Naive thymus-derived CD8-positive, alpha-beta T cell (primary cell): ENCODE measurements at regions not wholly inside any gene's neighbourhood (a gene's known extent, or its start where the extent isn't known, plus 50 kb on each side); places are given as distances from the start of the nearest gene placed in this dataset.

ENCODE experiments used
- ATAC-seq, 2 donors: fragments of 150-1000 bp; cut with Tn5 transposase in 1 of 2; sonication (Bioruptor Pico), chemical (Tn5 transposase) in 1 of 2; 1 replicate in 1 of 2; 2 replicates in 1 of 2; pipeline ENCODE4 v1.10.0; 2021; ENCODE audit warnings: mild to moderate bottlenecking in 2 of 2, moderate library complexity in 2 of 2
- POLR2A ChIA-PET: fragments of 350-600 bp; sonication (Branson Sonifier 250); formaldehyde crosslinking; loops from one replicate; lab custom pipeline; 2021; ENCODE audit warnings: antibody characterized with exemption; lab: Charles Lee
- DNase-seq, 10 donors: peaks; one replicate each; pipeline versions ENCODE4 v3.0.0 to v3.0.0-alpha.2; 2020 to 2022
- H3K27ac Mint-ChIP-seq, 10 donors: one replicate each; pipeline ENCODE4 v1.8.0; 2020 to 2022; ENCODE audit warnings: mild to moderate bottlenecking in 10 of 10, mixed read lengths in 10 of 10, moderate library complexity in 4 of 10, inconsistent platforms in 1 of 10
- H3K27me3 Mint-ChIP-seq, 5 donors: one replicate each; pipeline ENCODE4 v1.8.0; 2021 to 2022; ENCODE audit warnings: mixed read lengths in 5 of 5
- H3K36me3 Mint-ChIP-seq, 3 donors: one replicate each; pipeline ENCODE4 v1.8.0; 2020 to 2022; ENCODE audit warnings: mixed read lengths in 3 of 3, mild to moderate bottlenecking in 2 of 3, inconsistent platforms in 1 of 3
- H3K4me1 Mint-ChIP-seq, 4 donors: one replicate each; pipeline ENCODE4 v1.8.0; 2021 to 2022; ENCODE audit warnings: mixed read lengths in 4 of 4
- H3K4me3 Mint-ChIP-seq, 10 donors: one replicate each; pipeline ENCODE4 v1.8.0; 2020 to 2022; ENCODE audit warnings: mild to moderate bottlenecking in 10 of 10, mixed read lengths in 10 of 10, moderate library complexity in 6 of 10, inconsistent platforms in 1 of 10
- H3K9me3 Mint-ChIP-seq, 9 donors: one replicate each; pipeline ENCODE4 v1.8.0; 2020 to 2022; ENCODE audit warnings: mixed read lengths in 9 of 9, mild to moderate bottlenecking in 3 of 9, inconsistent platforms in 1 of 9, moderate library complexity in 1 of 9

GRCh38 chr10:36126076-36126475 is 484.0 kb upstream of the FZD8 start:
- DNase-seq = no peak
- peaks cover 0 to 25% (median 6%) of the 10 kb centered on the region in 9 donors for H3K9me3 Mint-ChIP-seq
- no peak overlapping the region for H3K4me3 Mint-ChIP-seq
- ATAC-seq = no peak
- H3K4me1 Mint-ChIP-seq = no peaks in the 10 kb centered on the region
- H3K27me3 Mint-ChIP-seq = peaks cover 0 to 1% (median 0%) of the 10 kb centered on the region in 5 donors
- no peaks in the 10 kb centered on the region for H3K36me3 Mint-ChIP-seq
- H3K27ac Mint-ChIP-seq = no peak overlapping the region
- POLR2A ChIA-PET = no interaction called here

GRCh38 chr10:36119455-36119854 is 477.4 kb upstream of the FZD8 start:
- no peak for DNase-seq
- POLR2A ChIA-PET = no interaction called here
- no peaks in the 10 kb centered on the region for H3K27me3 Mint-ChIP-seq
- ATAC-seq = no peak
- peaks cover 0 to 34% (median 6%) of the 10 kb centered on the region in 9 donors for H3K9me3 Mint-ChIP-seq
- H3K4me3 Mint-ChIP-seq = no peak overlapping the region
- no peaks in the 10 kb centered on the region for H3K36me3 Mint-ChIP-seq
- H3K27ac Mint-ChIP-seq = no peak overlapping the region
- no peaks in the 10 kb centered on the region for H3K4me1 Mint-ChIP-seq

GRCh38 chr10:36118314-36118713 is 476.2 kb upstream of the FZD8 start:
- no peaks in the 10 kb centered on the region for H3K4me1 Mint-ChIP-seq
- ATAC-seq (no peak), DNase-seq (no peak)
- no peak overlapping the region for H3K27ac Mint-ChIP-seq
- no peaks in the 10 kb centered on the region for H3K27me3 Mint-ChIP-seq
- no peak overlapping the region for H3K4me3 Mint-ChIP-seq
- POLR2A ChIA-PET = no interaction called here
- no peaks in the 10 kb centered on the region for H3K36me3 Mint-ChIP-seq
- peaks cover 0 to 25% (median 2%) of the 10 kb centered on the region in 9 donors for H3K9me3 Mint-ChIP-seq

- H3K36me3 Mint-ChIP-seq = no peaks in the 10 kb centered on the region
- ATAC-seq (no peak), DNase-seq (no peak)
- no peak overlapping the region for H3K4me3 Mint-ChIP-seq
- H3K9me3 Mint-ChIP-seq = peaks cover 0 to 21% (median 2%) of the 10 kb centered on the region in 9 donors
- peaks cover 0 to 2% (median 0%) of the 10 kb centered on the region in 5 donors for H3K27me3 Mint-ChIP-seq
- H3K4me1 Mint-ChIP-seq = no peaks in the 10 kb centered on the region
- H3K27ac Mint-ChIP-seq = no peak overlapping the region
- POLR2A ChIA-PET = no interaction called here
Observed at GRCh38 chr10:36117890-36118289, 475.8 kb upstream of the FZD8 start.

GRCh38 chr10:36117231-36117630 is 475.1 kb upstream of the FZD8 start:
- H3K4me1 Mint-ChIP-seq = no peaks in the 10 kb centered on the region
- H3K27me3 Mint-ChIP-seq = peaks cover 0 to 2% (median 0%) of the 10 kb centered on the region in 5 donors
- ATAC-seq (no peak), DNase-seq (no peak)
- no peak overlapping the region for H3K27ac Mint-ChIP-seq
- H3K4me3 Mint-ChIP-seq = no peak overlapping the region
- POLR2A ChIA-PET = no interaction called here
- H3K36me3 Mint-ChIP-seq = no peaks in the 10 kb centered on the region
- H3K9me3 Mint-ChIP-seq = peaks cover 0 to 21% (median 2%) of the 10 kb centered on the region in 9 donors

- POLR2A ChIA-PET = no interaction called here
- Mint-ChIP-seq H3K27ac (no peak overlapping the region), H3K27me3 (peaks cover 0 to 2% (median 0%) of the 10 kb centered on the region in 5 donors), H3K36me3 (no peaks in the 10 kb centered on the region), H3K4me3 (no peak overlapping the region), H3K9me3 (peaks cover 0 to 20% (median 2%) of the 10 kb centered on the region in 9 donors), H3K4me1 (no peaks in the 10 kb centered on the region)
- ATAC-seq (no peak), DNase-seq (no peak)
Observed at GRCh38 chr10:36116731-36117130, 474.6 kb upstream of the FZD8 start.

- Mint-ChIP-seq H3K4me1 (no peaks in the 10 kb centered on the region), H3K9me3 (peaks cover 0 to 20% (median 2%) of the 10 kb centered on the region in 9 donors), H3K27me3 (peaks cover 0 to 2% (median 0%) of the 10 kb centered on the region in 5 donors), H3K27ac (no peak overlapping the region), H3K36me3 (no peaks in the 10 kb centered on the region), H3K4me3 (no peak overlapping the region)
- no peak for DNase-seq
- no peak for ATAC-seq
- POLR2A ChIA-PET = no interaction called here
Observed at GRCh38 chr10:36116040-36116439, 473.9 kb upstream of the FZD8 start.

- no peaks in the 10 kb centered on the region for H3K36me3 Mint-ChIP-seq
- no peaks in the 10 kb centered on the region for H3K4me1 Mint-ChIP-seq
- DNase-seq = no peak
- H3K27ac Mint-ChIP-seq = no peak overlapping the region
- no peak overlapping the region for H3K4me3 Mint-ChIP-seq
- ATAC-seq = no peak
- POLR2A ChIA-PET = no interaction called here
- peaks cover 0 to 20% (median 2%) of the 10 kb centered on the region in 9 donors for H3K9me3 Mint-ChIP-seq
- peaks cover 0 to 2% (median 0%) of the 10 kb centered on the region in 5 donors for H3K27me3 Mint-ChIP-seq
Observed at GRCh38 chr10:36115364-36115763, 473.3 kb upstream of the FZD8 start.

- peaks cover 0 to 2% (median 0%) of the 10 kb centered on the region in 5 donors for H3K27me3 Mint-ChIP-seq
- ATAC-seq (no peak), DNase-seq (no peak)
- H3K27ac Mint-ChIP-seq = no peak overlapping the region
- H3K9me3 Mint-ChIP-seq = peaks cover 0 to 20% (median 2%) of the 10 kb centered on the region in 9 donors
- H3K4me3 Mint-ChIP-seq = no peak overlapping the region
- POLR2A ChIA-PET = no interaction called here
- H3K36me3 Mint-ChIP-seq = no peaks in the 10 kb centered on the region
- no peaks in the 10 kb centered on the region for H3K4me1 Mint-ChIP-seq
Observed at GRCh38 chr10:36114913-36115312, 472.8 kb upstream of the FZD8 start.

GRCh38 chr10:36114141-36114540 is 472.0 kb upstream of the FZD8 start:
- no peak for ATAC-seq
- no peaks in the 10 kb centered on the region for H3K36me3 Mint-ChIP-seq
- peaks cover 0 to 2% (median 0%) of the 10 kb centered on the region in 5 donors for H3K27me3 Mint-ChIP-seq
- no peaks in the 10 kb centered on the region for H3K4me1 Mint-ChIP-seq
- no peak overlapping the region for H3K27ac Mint-ChIP-seq
- H3K9me3 Mint-ChIP-seq = peaks cover 0 to 20% (median 2%) of the 10 kb centered on the region in 9 donors
- POLR2A ChIA-PET = no interaction called here
- H3K4me3 Mint-ChIP-seq = no peak overlapping the region
- DNase-seq = no peak

GRCh38 chr10:36111676-36112075 is 469.6 kb upstream of the FZD8 start:
- Mint-ChIP-seq H3K27ac (no peak overlapping the region), H3K9me3 (peaks cover 0 to 13% (median 2%) of the 10 kb centered on the region in 9 donors), H3K36me3 (no peaks in the 10 kb centered on the region), H3K4me3 (no peak overlapping the region), H3K4me1 (no peaks in the 10 kb centered on the region), H3K27me3 (peaks cover 0 to 2% (median 0%) of the 10 kb centered on the region in 5 donors)
- no peak for DNase-seq
- no peak for ATAC-seq
- POLR2A ChIA-PET = no interaction called here

- POLR2A ChIA-PET = no interaction called here
- no peaks in the 10 kb centered on the region for H3K36me3 Mint-ChIP-seq
- DNase-seq = no peak
- ATAC-seq = no peak
- peaks cover 0 to 13% (median 2%) of the 10 kb centered on the region in 9 donors for H3K9me3 Mint-ChIP-seq
- H3K4me1 Mint-ChIP-seq = no peaks in the 10 kb centered on the region
- no peak overlapping the region for H3K27ac Mint-ChIP-seq
- peaks cover 0 to 2% (median 0%) of the 10 kb centered on the region in 5 donors for H3K27me3 Mint-ChIP-seq
- no peak overlapping the region for H3K4me3 Mint-ChIP-seq
Observed at GRCh38 chr10:36110097-36110496, 468.0 kb upstream of the FZD8 start.

GRCh38 chr10:36109399-36110023 is 467.4 kb upstream of the FZD8 start:
- Mint-ChIP-seq H3K4me3 (no peak overlapping the region), H3K27ac (no peak overlapping the region), H3K27me3 (peaks cover 0 to 2% (median 0%) of the 10 kb centered on the region in 5 donors), H3K4me1 (no peaks in the 10 kb centered on the region), H3K36me3 (no peaks in the 10 kb centered on the region), H3K9me3 (peaks cover 0 to 13% (median 2%) of the 10 kb centered on the region in 9 donors)
- POLR2A ChIA-PET = no interaction called here
- no peak for DNase-seq
- no peak for ATAC-seq

GRCh38 chr10:36097696-36098095 is 455.6 kb upstream of the FZD8 start:
- no peaks in the 10 kb centered on the region for H3K27me3 Mint-ChIP-seq
- DNase-seq = no peak
- ATAC-seq = no peak
- POLR2A ChIA-PET = no interaction called here
- H3K36me3 Mint-ChIP-seq = peaks cover 0 to 4% (median 0%) of the 10 kb centered on the region in 3 donors
- no peak overlapping the region for H3K4me3 Mint-ChIP-seq
- H3K27ac Mint-ChIP-seq = no peak overlapping the region
- peaks cover 0 to 24% (median 8%) of the 10 kb centered on the region in 9 donors for H3K9me3 Mint-ChIP-seq
- H3K4me1 Mint-ChIP-seq = no peaks in the 10 kb centered on the region
